HFFc6 (cell line): ENCODE measurements at regions not wholly inside any gene's neighbourhood (a gene's known extent, or its start where the extent isn't known, plus 50 kb on each side); places are given as distances from the start of the nearest gene placed in this dataset.

Experiments
- DNase-seq: peaks from one replicate; pipeline ENCODE4 v3.0.0-alpha.2; 2018
- H3K27ac Mint-ChIP-seq: 2 replicates; pipeline ENCODE4 v1.8.0; 2020; ENCODE audit warnings: mild to moderate bottlenecking, mixed read lengths
- H3K27me3 Mint-ChIP-seq: 2 replicates; pipeline ENCODE4 v1.8.0; 2021; ENCODE audit warnings: mild to moderate bottlenecking, moderate library complexity, mixed read lengths; ENCODE audit not compliant: insufficient read depth
- H3K36me3 Mint-ChIP-seq: 2 replicates; pipeline ENCODE4 v1.8.0; 2021; ENCODE audit warnings: low read depth, mixed read lengths
- H3K4me1 Mint-ChIP-seq: 2 replicates; pipeline ENCODE4 v1.8.0; 2020; ENCODE audit warnings: low read depth, mixed read lengths
- H3K4me3 Mint-ChIP-seq: 2 replicates; pipeline ENCODE4 v1.8.0; 2020; ENCODE audit warnings: mild to moderate bottlenecking, moderate library complexity, mixed read lengths
- H3K9me3 Mint-ChIP-seq: 2 replicates; pipeline ENCODE4 v1.8.0; 2020; ENCODE audit warnings: mild to moderate bottlenecking, mixed read lengths
- TF ChIP-seq, protein P1 (sequence below): fragments of 200-600 bp; sonication (generic); IDR thresholded peaks from 2 replicates; pipeline ENCODE4 v1.5.0; 2021; ENCODE audit warnings: antibody characterized with exemption, mild to moderate bottlenecking

GRCh38 chr3:8328967-8329366 lies 172.7 kb upstream of the LMCD1 start:
- H3K27me3 Mint-ChIP-seq, result peaks cover 16% of the 10 kb centered on the region
- no peaks in the 10 kb centered on the region for H3K4me1 Mint-ChIP-seq
- no peak overlapping the region for H3K27ac Mint-ChIP-seq
- H3K36me3 Mint-ChIP-seq, result no peaks in the 10 kb centered on the region
- no peaks in the 10 kb centered on the region for H3K9me3 Mint-ChIP-seq
- TF ChIP-seq, protein P1, sequence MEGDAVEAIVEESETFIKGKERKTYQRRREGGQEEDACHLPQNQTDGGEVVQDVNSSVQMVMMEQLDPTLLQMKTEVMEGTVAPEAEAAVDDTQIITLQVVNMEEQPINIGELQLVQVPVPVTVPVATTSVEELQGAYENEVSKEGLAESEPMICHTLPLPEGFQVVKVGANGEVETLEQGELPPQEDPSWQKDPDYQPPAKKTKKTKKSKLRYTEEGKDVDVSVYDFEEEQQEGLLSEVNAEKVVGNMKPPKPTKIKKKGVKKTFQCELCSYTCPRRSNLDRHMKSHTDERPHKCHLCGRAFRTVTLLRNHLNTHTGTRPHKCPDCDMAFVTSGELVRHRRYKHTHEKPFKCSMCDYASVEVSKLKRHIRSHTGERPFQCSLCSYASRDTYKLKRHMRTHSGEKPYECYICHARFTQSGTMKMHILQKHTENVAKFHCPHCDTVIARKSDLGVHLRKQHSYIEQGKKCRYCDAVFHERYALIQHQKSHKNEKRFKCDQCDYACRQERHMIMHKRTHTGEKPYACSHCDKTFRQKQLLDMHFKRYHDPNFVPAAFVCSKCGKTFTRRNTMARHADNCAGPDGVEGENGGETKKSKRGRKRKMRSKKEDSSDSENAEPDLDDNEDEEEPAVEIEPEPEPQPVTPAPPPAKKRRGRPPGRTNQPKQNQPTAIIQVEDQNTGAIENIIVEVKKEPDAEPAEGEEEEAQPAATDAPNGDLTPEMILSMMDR, result no peak
- H3K4me3 Mint-ChIP-seq, result no peak overlapping the region
- DNase-seq, result no peak

- no peaks in the 10 kb centered on the region for H3K36me3 Mint-ChIP-seq
- H3K4me3 Mint-ChIP-seq, result no peak overlapping the region
- H3K4me1 Mint-ChIP-seq, result no peaks in the 10 kb centered on the region
- DNase-seq, result no peak
- H3K9me3 Mint-ChIP-seq, result no peaks in the 10 kb centered on the region
- H3K27me3 Mint-ChIP-seq, result peaks cover 16% of the 10 kb centered on the region
- H3K27ac Mint-ChIP-seq, result no peak overlapping the region
- TF ChIP-seq, protein P1, result no peak
These were observed 172.0 kb upstream of the LMCD1 start for GRCh38 chr3:8329598-8329997.

GRCh38 chr3:8336456-8336855 lies 165.2 kb upstream of the LMCD1 start:
- H3K36me3 Mint-ChIP-seq, result no peaks in the 10 kb centered on the region
- no peak overlapping the region for H3K27ac Mint-ChIP-seq
- no peaks in the 10 kb centered on the region for H3K4me1 Mint-ChIP-seq
- H3K4me3 Mint-ChIP-seq, result no peak overlapping the region
- no peaks in the 10 kb centered on the region for H3K9me3 Mint-ChIP-seq
- DNase-seq, result no peak
- H3K27me3 Mint-ChIP-seq, result peaks cover 13% of the 10 kb centered on the region
- TF ChIP-seq, protein P1, result peak; percentile 56

- DNase-seq, result no peak
- no peaks in the 10 kb centered on the region for H3K4me1 Mint-ChIP-seq
- H3K9me3 Mint-ChIP-seq, result no peaks in the 10 kb centered on the region
- H3K27ac Mint-ChIP-seq, result no peak overlapping the region
- H3K36me3 Mint-ChIP-seq, result no peaks in the 10 kb centered on the region
- TF ChIP-seq, protein P1, result no peak
- no peak overlapping the region for H3K4me3 Mint-ChIP-seq
- H3K27me3 Mint-ChIP-seq, result peaks cover 11% of the 10 kb centered on the region
These were observed 163.2 kb upstream of the LMCD1 start for GRCh38 chr3:8338424-8338823.

- Mint-ChIP-seq H3K36me3 (no peaks in the 10 kb centered on the region), H3K27ac (no peak overlapping the region), H3K9me3 (no peaks in the 10 kb centered on the region), H3K4me1 (no peaks in the 10 kb centered on the region), H3K4me3 (no peak overlapping the region), H3K27me3 (peaks cover 11% of the 10 kb centered on the region)
- DNase-seq, result no peak
- TF ChIP-seq, protein P1, result no peak
These were observed 159.8 kb upstream of the LMCD1 start for GRCh38 chr3:8341821-8342247.

- Mint-ChIP-seq H3K9me3 (no peaks in the 10 kb centered on the region), H3K4me1 (no peaks in the 10 kb centered on the region), H3K27me3 (peaks cover 10% of the 10 kb centered on the region), H3K36me3 (no peaks in the 10 kb centered on the region), H3K27ac (no peak overlapping the region), H3K4me3 (no peak overlapping the region)
- TF ChIP-seq, protein P1, result no peak
- no peak for DNase-seq
These were observed 158.6 kb upstream of the LMCD1 start for GRCh38 chr3:8343058-8343457.
